Activated B cell treated with CpG ODN at 0.5 μM for 24 hours (primary cell): ENCODE measurements at regions not wholly inside any gene's neighbourhood (a gene's known extent, or its start where the extent isn't known, plus 50 kb on each side); places are given as distances from the start of the nearest gene placed in this dataset.
"Not testable (repeated sequence)": the region's sequence is repeated elsewhere in the genome, so short reads cannot be mapped to it uniquely, and the experiment has no call there.

ENCODE experiments used
- ATAC-seq: fragments of 200-7000 bp; cut with Tn5 transposase; one replicate; pipeline ENCODE4 v1.10.0; 2021; ENCODE audit warnings: low read depth, mild to moderate bottlenecking, moderate library complexity
- CTCF ChIA-PET: fragments of 350-600 bp; sonication (Branson Sonifier 250); formaldehyde crosslinking; loops from one replicate; lab custom pipeline; 2021; ENCODE audit warnings: antibody characterized with exemption; lab: Charles Lee
- POLR2A ChIA-PET: fragments of 350-600 bp; sonication (Branson Sonifier 250); formaldehyde crosslinking; loops from one replicate; lab custom pipeline; 2021; ENCODE audit warnings: antibody characterized with exemption; lab: Charles Lee
- DNase-seq: peaks from one replicate; pipeline ENCODE4 v3.0.0; 2022
- H3K27ac Mint-ChIP-seq: one replicate; pipeline ENCODE4 v1.8.0; 2020; ENCODE audit warnings: mixed read lengths
- H3K27me3 Mint-ChIP-seq: one replicate; pipeline ENCODE4 v1.8.0; 2021; ENCODE audit warnings: mixed read lengths
- H3K36me3 Mint-ChIP-seq: one replicate; pipeline ENCODE4 v1.8.0; 2021; ENCODE audit warnings: low read depth, mixed read lengths
- H3K4me1 Mint-ChIP-seq: one replicate; pipeline ENCODE4 v1.8.0; 2021; ENCODE audit warnings: mixed read lengths
- H3K4me3 Mint-ChIP-seq: one replicate; pipeline ENCODE4 v1.8.0; 2020; ENCODE audit warnings: mild to moderate bottlenecking, mixed read lengths
- H3K9me3 Mint-ChIP-seq: one replicate; pipeline ENCODE4 v1.8.0; 2020; ENCODE audit warnings: mixed read lengths
- intact Hi-C: fragments of 100-400 bp; cut with micrococcal nuclease; formaldehyde crosslinking; loops from one replicate; pipeline ENCODE4 v1.15.1; 2024

DNA sequence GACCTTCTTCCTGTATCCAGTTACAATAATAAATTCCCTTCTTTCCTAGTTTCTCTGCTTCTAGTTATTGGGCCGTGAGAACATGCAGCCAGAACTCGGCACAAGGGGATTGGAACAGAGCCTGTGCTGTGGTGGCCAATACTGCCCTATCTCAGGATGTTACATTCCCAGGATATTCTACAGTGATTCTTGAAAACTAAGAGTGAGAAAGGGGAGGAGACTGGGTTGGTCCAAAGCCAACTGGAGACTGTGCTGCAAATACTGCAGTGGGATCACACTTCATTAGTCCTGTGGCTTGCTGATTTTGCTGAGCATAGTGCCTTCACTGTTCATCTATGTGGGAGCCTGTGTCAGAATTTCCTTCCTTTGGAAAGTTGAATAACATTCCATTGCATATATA, 456.8 kb downstream of the RPIA start:
- H3K36me3 Mint-ChIP-seq, CTCF ChIA-PET, H3K9me3 Mint-ChIP-seq, H3K4me3 Mint-ChIP-seq, H3K27ac Mint-ChIP-seq, ATAC-seq, H3K27me3 Mint-ChIP-seq, POLR2A ChIA-PET, DNase-seq: not testable (repeated sequence)
- H3K4me1 Mint-ChIP-seq, result peaks cover 35% of the 10 kb centered on the region
- intact Hi-C loops, result loop anchor here (10.0 kb wide), 1 partner anchor 403 kb away; no protein-coding TSS in a partner anchor

GRCh38 chr2:89151699-89152098, 460.2 kb downstream of the RPIA start:
- CTCF ChIA-PET, H3K4me3 Mint-ChIP-seq, H3K9me3 Mint-ChIP-seq, H3K27me3 Mint-ChIP-seq, DNase-seq, H3K36me3 Mint-ChIP-seq, ATAC-seq, POLR2A ChIA-PET: not testable (repeated sequence)
- Mint-ChIP-seq H3K27ac (peak overlapping the region; percentile 79), H3K4me1 (peaks cover 25% of the 10 kb centered on the region)
- intact Hi-C loops, result loop anchor here (10.0 kb wide), 1 partner anchor 267 kb away; no protein-coding TSS in a partner anchor

- peak; percentile 84 for ATAC-seq
- CTCF ChIA-PET, result interaction anchor here (1.7 kb wide), 1 partner anchor 321 kb away, joined by 21 read pairs; no protein-coding TSS in a partner anchor
- not testable (repeated sequence) for H3K36me3 Mint-ChIP-seq, DNase-seq, H3K27me3 Mint-ChIP-seq, H3K9me3 Mint-ChIP-seq
- Mint-ChIP-seq H3K4me1 (peaks cover 25% of the 10 kb centered on the region), H3K27ac (peak overlapping the region; percentile 95), H3K4me3 (peak overlapping the region; percentile 69)
- intact Hi-C loops, result loop anchor here (10.0 kb wide), 1 partner anchor 268 kb away; no protein-coding TSS in a partner anchor
- POLR2A ChIA-PET, result interaction anchor here (0.8 to 1.4 kb wide), 2 partner anchors 293 to 320 kb away, joined by 4 to 7 read pairs; no protein-coding TSS in a partner anchor
Measured at GRCh38 chr2:89152501-89152900, 461.0 kb downstream of the RPIA start.

GRCh38 chr2:89153210-89153609, 461.7 kb downstream of the RPIA start:
- peaks cover 25% of the 10 kb centered on the region for H3K4me1 Mint-ChIP-seq
- H3K36me3 Mint-ChIP-seq, H3K27me3 Mint-ChIP-seq, H3K9me3 Mint-ChIP-seq, DNase-seq: not testable (repeated sequence)
- ChIA-PET CTCF (interaction anchor here (0.7 to 1.7 kb wide), 3 partner anchors 273 to 562 kb away, joined by 3 to 21 read pairs (median 3); no protein-coding TSS in a partner anchor), POLR2A (interaction anchor here (0.8 to 1.4 kb wide), 2 partner anchors 293 to 321 kb away, joined by 4 to 7 read pairs; no protein-coding TSS in a partner anchor)
- ATAC-seq, result peak; percentile 28
- intact Hi-C loops, result loop anchor here (1.0 to 10.0 kb wide), 2 partner anchors 268 to 322 kb away; no protein-coding TSS in a partner anchor
- peak overlapping the region; percentile 69 for H3K4me3 Mint-ChIP-seq
- H3K27ac Mint-ChIP-seq, result peak overlapping the region; percentile 95

DNA sequence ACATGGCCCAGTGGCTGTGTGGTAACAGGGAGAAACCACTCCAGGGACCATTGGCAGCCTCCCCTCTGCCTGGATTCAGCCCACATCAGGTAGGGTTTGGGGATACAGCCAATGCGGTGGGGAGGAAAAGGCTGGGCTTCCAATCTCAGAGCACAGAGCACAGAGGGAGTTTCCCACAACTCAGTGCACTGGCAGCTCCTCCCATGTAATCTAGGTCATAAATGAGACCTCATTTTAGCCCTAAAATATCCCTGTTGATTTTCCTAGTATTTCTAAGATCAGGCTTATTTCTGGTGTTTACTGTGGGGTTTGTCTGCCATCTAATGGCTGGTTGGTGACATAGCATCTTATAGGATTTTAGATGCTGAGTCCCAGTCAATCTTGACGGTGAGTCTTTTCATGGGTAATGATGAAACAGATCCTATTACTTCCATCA, 462.8 kb downstream of the RPIA start:
- intact Hi-C loops, result loop anchor here (10.0 kb wide), 1 partner anchor 269 kb away; no protein-coding TSS in a partner anchor
- DNase-seq, POLR2A ChIA-PET, H3K9me3 Mint-ChIP-seq, CTCF ChIA-PET, H3K27ac Mint-ChIP-seq, H3K36me3 Mint-ChIP-seq, H3K4me3 Mint-ChIP-seq, H3K27me3 Mint-ChIP-seq: not testable (repeated sequence)
- peaks cover 22% of the 10 kb centered on the region for H3K4me1 Mint-ChIP-seq
- ATAC-seq, result peak; percentile 25

GRCh38 chr2:89160306-89160705, 468.8 kb downstream of the RPIA start:
- H3K36me3 Mint-ChIP-seq, H3K27ac Mint-ChIP-seq, intact Hi-C loops, POLR2A ChIA-PET, H3K4me3 Mint-ChIP-seq, H3K4me1 Mint-ChIP-seq, DNase-seq, CTCF ChIA-PET, H3K27me3 Mint-ChIP-seq, H3K9me3 Mint-ChIP-seq: not testable (repeated sequence)
- peak; percentile 75 for ATAC-seq

DNA sequence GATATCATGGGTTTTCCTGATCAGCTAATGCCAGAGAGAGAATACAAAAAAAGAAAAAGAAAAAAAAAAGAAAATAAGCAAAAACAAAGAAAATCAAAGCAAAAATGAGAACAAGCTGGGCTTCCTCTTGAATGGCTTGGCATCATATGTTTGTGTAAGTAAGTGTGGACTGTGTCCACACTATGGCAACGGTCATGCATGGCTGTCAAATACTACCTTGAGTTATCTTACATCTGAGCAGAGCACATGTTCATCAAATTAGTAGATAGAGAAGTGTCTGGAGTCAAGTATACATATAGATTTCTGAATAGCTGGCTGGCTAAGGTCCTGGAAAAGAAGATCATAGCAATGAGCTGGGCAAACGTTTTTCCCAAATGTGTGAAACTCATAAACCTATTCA, 470.2 kb downstream of the RPIA start:
- DNase-seq, H3K4me1 Mint-ChIP-seq, intact Hi-C loops, H3K36me3 Mint-ChIP-seq, H3K9me3 Mint-ChIP-seq, H3K27ac Mint-ChIP-seq, H3K4me3 Mint-ChIP-seq, ATAC-seq, POLR2A ChIA-PET, CTCF ChIA-PET, H3K27me3 Mint-ChIP-seq: not testable (repeated sequence)

DNA sequence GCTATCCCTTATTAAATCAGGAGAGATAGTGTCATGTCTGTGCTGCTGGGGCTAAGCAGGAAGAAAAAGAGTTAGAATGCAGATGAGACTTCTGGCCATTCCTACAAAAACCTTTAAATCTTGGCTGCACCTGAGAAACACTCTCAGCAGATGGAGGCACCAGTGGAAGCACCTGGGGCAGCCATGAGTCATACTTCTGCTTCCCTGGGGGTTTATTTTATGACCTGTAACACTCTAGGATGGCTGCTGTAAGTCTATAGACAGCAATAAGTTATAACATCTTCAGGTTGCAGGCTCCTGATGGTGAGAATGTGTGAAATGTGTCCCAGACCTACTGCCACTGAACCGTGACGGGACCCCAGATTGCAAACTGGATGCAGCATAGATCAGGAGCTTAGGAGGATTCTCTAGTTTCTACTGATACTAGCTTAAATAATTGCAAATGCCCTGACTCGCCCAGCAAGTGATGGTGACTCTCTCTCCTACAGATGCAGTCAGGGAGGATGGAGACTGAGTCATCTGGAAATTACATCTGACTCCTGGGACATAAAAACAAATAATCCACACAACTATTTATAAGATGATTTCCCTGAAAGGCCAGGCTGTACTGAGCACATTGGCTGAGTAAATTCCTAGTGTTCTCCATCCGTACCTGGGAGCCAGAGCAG, 479.2 kb downstream of the RPIA start:
- POLR2A ChIA-PET, H3K4me3 Mint-ChIP-seq, H3K36me3 Mint-ChIP-seq, H3K9me3 Mint-ChIP-seq, H3K4me1 Mint-ChIP-seq, DNase-seq, CTCF ChIA-PET, H3K27me3 Mint-ChIP-seq, H3K27ac Mint-ChIP-seq, intact Hi-C loops: not testable (repeated sequence)
- ATAC-seq, result peak; percentile 61

GRCh38 chr2:89171174-89171519, 479.7 kb downstream of the RPIA start:
- H3K27ac Mint-ChIP-seq, ATAC-seq, intact Hi-C loops, H3K27me3 Mint-ChIP-seq, CTCF ChIA-PET, H3K9me3 Mint-ChIP-seq, H3K36me3 Mint-ChIP-seq, DNase-seq, POLR2A ChIA-PET, H3K4me3 Mint-ChIP-seq: not testable (repeated sequence)
- peaks cover 13% of the 10 kb centered on the region for H3K4me1 Mint-ChIP-seq

DNA sequence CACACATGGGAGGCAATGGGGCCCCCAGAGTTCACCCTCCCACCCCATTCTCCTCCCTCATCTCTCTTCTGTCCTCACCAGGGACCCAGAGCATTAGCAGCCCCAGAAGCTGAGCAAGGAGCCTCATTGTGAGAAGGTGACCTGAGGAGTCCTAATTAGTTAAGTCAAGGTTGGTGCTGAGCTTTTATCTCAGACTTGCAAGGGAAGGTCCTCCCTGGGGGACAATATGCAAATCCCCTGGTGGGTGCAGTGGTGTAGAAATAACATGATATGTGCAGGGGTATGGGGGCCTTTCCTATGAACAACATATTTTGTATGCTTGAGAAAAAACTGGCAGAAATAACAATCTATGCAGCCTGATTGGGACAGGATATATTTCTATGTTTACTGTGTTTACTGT, 485.5 kb downstream of the RPIA start:
- H3K9me3 Mint-ChIP-seq, DNase-seq, POLR2A ChIA-PET, H3K36me3 Mint-ChIP-seq, CTCF ChIA-PET, H3K27me3 Mint-ChIP-seq, H3K27ac Mint-ChIP-seq, H3K4me3 Mint-ChIP-seq, intact Hi-C loops: not testable (repeated sequence)
- ATAC-seq, result peak; percentile 89
- H3K4me1 Mint-ChIP-seq, result peaks cover 23% of the 10 kb centered on the region

DNA sequence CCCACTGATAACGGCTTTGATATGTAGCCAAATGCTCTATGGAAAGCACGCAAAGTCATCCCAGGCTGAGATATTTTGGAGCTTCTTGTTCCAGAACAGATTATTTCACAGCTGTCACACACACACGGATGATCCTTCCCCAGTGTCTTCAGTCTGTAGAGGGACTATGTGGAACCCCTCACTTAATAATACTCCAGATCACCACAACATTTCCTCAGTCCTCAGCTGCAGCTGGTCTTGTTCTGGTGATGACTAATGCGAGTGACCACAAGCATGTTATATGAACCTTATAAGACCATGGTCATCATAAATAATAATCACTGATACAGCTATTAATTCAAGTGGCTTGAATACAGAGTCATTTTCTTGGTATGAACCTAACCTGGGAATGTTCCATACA, 490.7 kb downstream of the RPIA start:
- ATAC-seq, CTCF ChIA-PET, H3K27me3 Mint-ChIP-seq, H3K36me3 Mint-ChIP-seq, H3K9me3 Mint-ChIP-seq, H3K4me3 Mint-ChIP-seq, intact Hi-C loops, DNase-seq: not testable (repeated sequence)
- POLR2A ChIA-PET, result interaction anchor here (0.6 kb wide), 1 partner anchor 1012 kb away, joined by 6 read pairs; the partner anchor contains the start of gene THNSL2
- H3K4me1 Mint-ChIP-seq, result peaks cover 23% of the 10 kb centered on the region
- H3K27ac Mint-ChIP-seq, result peak overlapping the region; percentile 30

DNA sequence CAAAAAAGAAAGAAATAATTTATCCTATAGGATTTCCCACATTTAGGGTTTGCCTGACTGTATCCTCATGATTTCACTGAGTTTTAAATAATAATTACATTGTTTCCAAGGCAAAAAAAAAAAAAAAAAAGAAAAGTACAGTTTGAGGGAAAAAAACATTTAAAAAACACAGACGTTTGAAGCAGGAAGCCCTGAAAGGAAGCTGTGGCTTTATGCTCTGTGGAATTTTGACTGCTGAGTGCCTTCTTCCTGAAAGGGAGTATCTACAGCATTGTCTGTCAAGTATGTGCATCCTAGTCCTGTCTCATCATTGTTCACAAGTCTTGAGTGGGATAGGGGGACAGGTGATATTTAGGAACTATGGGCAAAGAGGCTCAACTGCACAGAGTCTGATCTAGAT, 493.3 kb downstream of the RPIA start:
- H3K4me1 Mint-ChIP-seq, result peaks cover 22% of the 10 kb centered on the region
- H3K36me3 Mint-ChIP-seq, H3K27ac Mint-ChIP-seq, H3K9me3 Mint-ChIP-seq, H3K4me3 Mint-ChIP-seq, H3K27me3 Mint-ChIP-seq, POLR2A ChIA-PET, DNase-seq, ATAC-seq, intact Hi-C loops, CTCF ChIA-PET: not testable (repeated sequence)
